ENCODE measurements at regions not wholly inside any gene's neighbourhood (a gene's known extent, or its start where the extent isn't known, plus 50 kb on each side); places are given as distances from the start of the nearest gene placed in this dataset.
"Not testable (repeated sequence)": the region's sequence is repeated elsewhere in the genome, so short reads cannot be mapped to it uniquely, and the experiment has no call there.

DNA sequence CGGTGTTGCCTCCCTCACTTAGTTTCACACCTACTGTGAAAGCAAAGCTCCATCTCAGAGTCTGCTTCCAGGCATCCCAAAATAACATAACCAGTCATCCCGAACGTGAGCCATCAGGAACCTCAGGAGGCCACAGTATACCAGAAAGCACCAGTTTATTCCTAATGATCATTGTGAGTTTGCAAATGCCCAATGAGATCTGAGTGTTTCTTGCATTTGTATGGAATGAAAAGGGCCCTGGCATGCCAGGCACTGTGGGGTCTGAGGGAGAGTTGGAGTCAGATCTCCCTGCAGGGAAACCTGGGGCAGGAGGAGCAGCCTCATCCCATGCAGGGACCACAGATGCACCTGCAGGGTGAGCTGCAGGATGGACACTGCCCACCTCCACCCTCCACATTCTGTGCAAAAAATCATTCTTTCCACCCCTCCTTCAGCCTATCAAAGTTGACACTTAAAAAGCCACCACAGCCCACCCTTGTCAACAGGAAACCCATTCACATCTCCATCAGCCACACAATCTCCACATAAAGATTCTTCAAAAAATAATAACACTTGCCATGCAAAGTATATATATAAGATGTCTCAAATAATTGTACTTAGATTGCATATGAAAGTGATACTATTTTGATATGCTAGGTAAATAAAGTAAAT, 112.3 kb downstream of the GGTLC2 start:
- not testable (repeated sequence) for DNase-seq (ENCODE audit: low read depth, low spot score)

DNA sequence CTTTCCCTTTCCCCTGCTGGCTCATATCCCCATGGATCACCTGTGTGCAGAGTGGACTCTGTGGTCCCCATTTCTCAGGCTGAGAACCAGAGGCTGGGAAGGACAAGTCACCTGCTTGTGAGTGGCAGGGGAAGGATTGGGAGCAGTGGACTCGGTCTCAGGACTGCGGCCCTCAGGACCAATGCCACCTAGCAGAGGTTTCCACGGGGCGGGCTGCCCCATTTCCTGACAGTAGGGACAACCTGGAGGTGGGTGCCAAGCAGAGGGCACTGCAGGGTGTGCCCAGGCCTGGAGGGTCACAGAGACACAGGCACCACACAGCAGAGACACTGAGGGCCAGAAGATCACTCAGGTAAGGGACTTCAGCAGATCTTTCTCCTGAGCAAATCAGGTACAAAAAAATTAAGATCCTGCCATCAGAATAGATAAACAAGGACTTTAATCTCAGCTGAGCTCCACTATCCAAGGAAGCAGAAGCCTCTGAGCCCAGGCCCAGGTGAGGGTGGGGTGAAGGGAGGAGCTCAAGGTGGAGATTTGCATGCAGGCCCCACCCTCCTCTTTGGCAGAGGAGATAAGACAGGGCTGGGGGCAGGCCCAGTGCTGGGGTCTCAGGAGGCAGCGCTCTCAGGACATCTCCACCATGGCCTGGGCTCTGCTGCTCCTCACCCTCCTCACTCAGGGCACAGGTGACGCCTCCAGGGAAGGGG, 113.8 kb downstream of the GGTLC2 start:
- DNase-seq (ENCODE audit: low read depth, low spot score), result not testable (repeated sequence)

DNA sequence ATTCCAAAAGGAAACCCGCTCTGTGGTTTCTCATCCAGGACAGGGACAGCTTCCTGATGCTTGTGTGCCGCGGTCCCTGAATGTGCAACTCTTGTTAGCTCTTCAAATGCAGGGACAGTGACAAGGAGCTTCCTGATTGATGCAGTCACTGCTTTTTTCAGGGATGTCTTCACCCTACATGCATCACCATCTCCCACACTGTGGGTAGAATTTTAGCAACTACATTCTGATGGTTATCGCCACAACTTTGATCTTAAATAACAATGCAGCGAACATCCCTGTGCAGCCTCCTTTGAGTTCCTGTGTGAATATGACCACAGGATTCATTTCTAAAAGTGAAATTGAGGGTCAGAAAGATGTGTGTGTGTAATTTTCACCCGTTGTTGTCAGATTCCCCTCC, 115.0 kb downstream of the GGTLC2 start:
- DNase-seq (ENCODE audit: low read depth, low spot score), result no peak

DNA sequence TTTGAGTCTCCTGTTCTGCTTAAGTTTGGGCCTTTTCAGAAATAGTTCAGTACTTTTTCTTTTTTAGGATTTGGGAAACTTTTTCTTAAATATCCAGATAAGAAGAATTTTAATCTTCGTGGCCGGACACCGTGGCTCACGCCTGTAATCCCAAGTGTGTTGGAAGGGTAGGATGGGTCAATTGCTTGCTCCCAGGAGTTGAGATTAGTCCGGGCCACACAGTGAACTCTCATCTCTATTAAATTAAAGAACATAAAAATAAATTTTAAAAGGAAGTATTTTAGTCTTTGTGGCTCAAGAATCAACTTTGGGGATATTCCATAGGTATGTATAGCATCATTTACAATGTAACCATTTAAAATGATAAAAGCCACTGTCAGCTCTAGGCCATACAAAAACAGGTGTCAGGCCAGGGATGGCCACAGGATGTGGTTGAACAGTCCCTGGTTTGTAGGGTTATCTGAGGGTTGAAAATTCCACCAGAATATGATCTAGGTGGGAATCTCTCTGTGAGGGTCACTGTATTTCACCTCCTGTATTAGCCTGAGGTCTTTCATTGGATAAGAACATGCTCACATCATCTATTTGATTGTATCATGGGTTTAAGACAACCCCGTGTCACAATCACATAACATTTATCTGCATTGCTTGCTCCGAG, 115.6 kb downstream of the GGTLC2 start:
- DNase-seq (ENCODE audit: low read depth, low spot score), result no peak

DNA sequence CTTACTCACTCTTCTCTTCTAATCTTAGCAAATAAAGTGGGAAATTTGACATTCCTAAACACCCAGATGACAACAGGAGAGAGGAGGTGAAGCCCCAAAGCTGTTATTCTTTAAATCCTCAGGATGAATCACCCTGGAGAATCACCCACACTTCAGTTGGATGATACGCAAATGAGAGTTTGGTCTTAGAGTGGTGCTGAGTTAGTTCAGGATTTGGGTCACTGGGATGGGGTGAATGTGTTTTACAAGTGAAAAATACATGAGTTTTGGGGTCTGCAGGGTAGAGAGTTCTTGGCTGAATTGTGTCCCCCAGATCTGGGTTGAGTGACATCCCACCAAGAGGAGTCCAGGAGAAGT, 117.2 kb downstream of the GGTLC2 start:
- no peak for DNase-seq (ENCODE audit: low read depth, low spot score)

DNA sequence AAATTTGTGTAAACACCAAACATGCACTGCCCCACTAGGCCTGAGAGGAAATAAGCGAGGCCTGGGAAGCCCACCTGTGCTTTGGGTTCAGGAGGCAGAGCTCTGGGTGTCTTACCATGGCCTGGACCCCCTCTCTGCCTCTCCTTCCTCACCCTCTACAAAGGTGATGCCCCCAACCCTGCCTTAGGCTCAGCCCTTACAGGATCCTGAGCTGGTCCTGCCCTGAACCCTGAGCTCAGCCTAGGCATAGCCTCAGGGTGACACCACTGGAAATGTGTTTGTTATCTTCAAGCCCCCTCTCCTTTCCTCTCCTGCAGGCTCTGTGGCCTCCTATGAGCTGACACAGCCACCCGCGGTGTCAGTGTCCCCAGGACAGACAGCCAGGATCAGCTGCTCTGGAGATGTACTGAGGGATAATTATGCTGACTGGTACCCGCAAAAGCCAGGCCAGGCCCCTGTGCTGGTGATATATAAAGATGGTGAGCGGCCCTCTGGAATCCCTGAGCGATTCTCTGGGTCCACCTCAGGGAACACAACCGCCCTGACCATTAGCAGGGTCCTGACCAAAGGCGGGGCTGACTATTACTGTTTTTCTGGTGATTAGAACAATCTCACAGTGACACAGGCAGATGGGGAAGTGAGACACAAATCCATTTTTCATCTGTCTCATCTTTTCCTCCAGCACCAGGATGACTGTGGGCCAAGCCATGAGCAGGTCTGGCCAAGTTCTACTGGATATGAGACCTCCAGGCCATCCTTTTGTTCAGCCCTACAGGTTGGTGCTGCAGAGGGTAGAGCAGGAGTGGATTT, 117.8 kb downstream of the GGTLC2 start:
- no peak for DNase-seq (ENCODE audit: low read depth, low spot score)

DNA sequence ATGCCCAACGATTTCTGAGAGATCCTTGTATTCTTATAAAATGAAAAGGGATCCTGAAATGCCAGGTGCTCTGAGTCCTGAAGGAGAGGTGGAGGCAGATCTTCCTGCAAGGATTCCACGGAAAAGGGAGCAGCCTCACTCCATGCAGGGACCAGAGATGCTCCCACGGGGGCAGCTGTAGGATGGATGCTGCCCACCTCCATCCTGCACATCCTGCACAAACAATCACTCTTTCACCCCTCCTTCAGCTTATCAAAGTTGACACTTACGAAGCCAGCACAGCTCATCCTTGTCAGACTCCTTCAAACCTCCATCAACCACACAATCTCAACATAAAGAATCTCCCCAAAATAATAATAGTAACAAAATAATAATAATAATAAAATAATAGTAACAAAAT, 119.1 kb downstream of the GGTLC2 start:
- no peak for DNase-seq (ENCODE audit: low read depth, low spot score)

DNA sequence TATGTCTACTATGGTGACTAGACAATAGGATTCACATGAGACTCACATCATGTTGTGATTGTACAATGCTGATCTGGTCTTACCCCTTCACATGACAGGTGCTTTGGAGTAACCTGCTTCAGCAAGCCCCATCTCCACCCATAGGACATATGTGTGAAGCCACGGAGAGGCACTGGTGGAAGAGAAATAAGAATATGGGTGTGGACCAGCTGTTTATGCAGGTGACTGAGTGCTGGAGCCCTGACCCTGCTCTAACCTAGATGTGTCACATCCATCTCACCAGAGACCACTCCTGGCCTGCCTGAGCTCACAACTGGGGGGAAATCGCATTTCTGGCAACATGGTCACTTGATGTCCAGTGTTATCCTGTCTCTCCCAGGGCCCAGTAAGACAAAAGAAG, 119.7 kb downstream of the GGTLC2 start:
- no peak for DNase-seq (ENCODE audit: low read depth, low spot score)

DNA sequence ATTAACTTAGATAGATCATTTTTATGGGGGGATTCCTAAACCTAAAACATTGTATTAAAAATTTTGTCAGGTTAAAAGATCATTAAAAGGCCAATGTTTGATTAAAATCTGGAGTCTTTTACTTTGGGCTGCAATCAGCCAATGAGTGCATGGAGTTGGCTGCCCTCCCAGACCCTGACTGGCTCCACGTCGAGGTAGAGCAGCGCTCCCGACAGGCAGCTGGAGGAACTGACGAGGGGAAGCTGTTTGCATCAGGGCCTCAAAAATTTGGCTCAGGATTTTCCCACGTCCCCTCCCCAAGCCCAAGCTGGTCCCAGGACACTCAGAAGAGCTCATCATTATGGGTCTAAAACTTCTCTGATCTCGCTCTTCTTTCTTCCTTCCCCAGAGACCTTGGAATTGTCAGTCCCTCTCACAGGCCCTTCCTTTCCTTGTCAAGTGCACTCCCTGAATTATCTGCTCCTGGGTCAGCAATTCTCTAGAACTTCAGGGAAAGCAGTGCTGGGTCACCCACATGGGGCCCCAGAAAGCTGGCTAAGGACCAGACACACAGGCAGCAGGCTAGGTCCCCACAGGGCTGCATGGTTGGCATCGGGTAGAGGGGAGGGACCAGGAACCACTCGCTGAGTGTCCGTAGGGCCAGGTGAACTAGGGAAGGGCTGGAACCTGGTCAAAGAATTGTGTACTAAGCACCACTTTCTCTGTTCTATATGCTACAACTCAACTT, 119.6 kb upstream of the IGLL5 start:
- DNase-seq (ENCODE audit: low read depth, low spot score), result no peak

DNA sequence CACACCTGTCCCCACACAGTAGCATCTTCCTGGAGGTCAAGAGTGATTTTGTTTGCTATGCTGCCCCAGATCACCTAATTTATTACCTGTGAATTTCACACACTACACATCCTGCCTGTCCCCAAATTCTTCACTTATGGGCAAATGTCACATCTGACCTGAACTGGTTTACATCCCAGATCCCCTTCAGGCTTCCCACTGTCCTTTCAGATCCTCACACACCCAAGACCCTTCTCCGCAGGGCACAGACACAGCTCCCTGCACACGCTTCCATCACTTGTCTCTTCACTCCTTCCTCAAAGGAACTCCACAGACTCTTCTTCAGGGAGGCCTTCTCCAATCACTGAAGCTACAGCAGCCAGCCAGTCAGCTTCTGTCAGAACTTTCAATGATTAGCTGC, 118.7 kb upstream of the IGLL5 start:
- no peak for DNase-seq (ENCODE audit: low read depth, low spot score)

DNA sequence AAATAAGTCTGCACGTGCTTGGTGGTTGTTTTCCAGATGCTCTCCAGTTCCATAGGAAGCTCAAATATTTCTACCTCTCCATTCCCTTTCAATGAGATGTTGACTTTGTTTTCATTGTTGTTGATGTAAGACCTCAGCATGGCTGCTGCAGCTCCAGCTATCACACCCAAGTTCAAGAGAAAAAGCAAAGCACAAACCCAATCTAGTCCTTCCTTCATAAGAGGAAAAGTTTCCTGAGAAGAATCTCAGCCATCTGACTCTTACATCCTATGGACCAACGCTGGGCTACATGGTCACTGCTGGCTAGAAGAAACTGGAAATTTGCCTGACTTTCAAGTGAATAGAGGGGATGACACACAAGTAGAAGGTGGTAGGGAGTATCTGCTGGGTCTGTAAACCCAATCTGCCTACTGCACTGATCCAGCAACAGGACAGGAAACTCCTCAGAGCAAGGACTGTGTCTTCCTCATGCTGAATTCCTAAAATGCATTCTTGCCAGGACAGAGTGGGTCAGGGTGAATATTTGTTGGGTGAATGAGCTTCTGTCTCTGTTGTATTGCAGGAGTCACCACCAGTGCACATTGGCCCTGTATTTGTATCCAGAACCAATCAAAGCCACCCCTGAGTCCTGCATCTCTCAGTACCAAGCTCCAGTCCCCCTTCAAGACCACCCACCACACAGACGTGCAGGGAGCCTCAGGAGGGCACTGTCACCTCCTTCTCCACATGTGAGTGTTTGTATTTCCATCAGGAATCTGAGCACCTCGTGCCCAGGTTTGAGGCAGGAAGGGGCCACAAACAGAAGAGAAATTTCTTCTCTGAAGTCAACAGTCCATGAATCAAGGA, 118.0 kb upstream of the IGLL5 start:
- DNase-seq (ENCODE audit: low read depth, low spot score), result no peak

DNA sequence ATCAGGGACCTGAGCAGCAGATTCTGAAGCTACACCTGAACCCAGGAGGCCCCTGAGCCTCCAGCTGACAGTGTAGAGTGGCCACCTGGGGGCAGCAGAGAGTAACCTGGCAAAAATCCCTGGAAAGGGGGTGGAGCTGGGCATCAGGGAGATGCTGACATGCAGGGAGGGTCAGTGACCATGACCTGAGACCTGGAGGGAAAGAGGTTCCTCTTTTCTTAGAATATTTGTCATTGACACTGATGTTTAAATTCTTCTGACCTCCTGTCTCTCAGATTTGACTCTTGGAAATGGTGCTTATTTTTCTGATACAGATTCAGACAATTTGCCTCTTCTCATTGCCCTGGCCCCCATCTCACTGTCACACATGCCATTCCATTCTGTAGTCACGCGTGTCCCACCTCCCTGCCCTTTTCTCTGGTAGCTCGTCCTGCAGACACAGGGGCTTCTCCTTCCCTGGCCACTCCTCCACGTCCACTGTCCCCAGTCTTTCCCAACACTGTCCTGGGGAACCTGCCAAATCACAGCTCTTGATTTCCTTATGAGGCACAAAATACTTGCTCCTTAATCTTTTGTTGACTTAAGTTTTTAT, 117.2 kb upstream of the IGLL5 start:
- no peak for DNase-seq (ENCODE audit: low read depth, low spot score)

DNA sequence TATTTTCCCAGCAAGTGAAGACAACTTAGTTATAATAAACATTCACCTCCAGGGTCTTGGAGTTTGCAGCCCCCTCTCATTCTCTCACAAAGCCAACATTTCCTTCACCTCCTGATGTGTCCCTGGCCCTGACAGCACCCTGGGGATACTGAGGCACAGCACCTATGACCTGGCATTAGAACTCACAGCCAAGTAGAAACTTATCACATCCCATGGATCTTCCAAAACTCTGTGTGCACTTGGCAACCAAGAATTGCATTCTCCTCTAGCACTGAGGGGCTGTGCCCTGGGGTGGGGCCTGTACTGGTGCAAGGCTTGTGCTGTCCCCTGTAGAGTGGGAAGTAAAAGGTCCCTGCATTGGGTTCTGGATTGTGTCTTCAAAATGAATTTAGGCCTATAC, 116.7 kb upstream of the IGLL5 start:
- DNase-seq (ENCODE audit: low read depth, low spot score), result no peak

DNA sequence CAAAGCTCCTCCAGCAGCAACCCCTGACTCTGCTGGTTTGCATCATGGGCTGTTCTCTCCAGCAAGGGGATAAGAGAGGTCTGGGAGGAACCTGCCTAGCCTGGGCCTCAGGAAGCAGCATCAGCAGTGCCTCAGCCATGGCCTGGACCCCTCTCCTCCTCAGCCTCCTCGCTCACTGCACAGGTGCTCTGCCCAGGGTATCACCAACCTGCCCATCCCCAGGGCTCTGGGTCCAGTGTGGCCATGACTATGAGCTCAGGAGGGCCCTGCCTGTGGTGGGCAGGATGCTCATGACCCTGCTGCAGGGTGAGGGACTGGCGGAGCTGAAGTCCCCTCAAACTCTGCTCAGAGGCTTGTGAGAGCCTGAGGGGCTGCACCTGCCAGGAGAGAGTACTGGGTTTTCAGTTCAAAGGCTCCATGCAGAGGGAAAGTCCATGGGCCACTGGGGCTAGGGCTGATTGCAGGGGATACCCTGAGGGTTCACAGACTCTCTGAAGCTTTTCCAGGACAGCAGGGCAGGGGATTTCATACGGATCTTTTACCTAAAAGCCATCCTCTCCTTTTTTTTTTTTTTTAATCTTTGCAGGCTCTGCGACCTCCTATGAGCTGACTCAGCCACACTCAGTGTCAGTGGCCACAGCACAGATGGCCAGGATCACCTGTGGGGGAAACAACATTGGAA, 115.8 kb upstream of the IGLL5 start:
- DNase-seq (ENCODE audit: low read depth, low spot score), result no peak

DNA sequence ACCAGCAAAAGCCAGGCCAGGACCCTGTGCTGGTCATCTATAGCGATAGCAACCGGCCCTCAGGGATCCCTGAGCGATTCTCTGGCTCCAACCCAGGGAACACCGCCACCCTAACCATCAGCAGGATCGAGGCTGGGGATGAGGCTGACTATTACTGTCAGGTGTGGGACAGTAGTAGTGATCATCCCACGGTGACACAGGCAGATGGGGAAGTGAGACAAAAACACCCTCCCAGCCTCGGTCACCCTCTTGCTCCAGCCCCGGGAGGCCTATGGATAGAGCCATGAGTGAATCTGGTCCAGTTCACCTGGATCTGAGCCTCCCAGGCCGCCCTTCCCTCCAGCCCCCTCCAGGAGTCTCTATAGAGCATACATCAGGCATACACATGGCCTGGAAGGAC, 115.2 kb upstream of the IGLL5 start:
- no peak for DNase-seq (ENCODE audit: low read depth, low spot score)

DNA sequence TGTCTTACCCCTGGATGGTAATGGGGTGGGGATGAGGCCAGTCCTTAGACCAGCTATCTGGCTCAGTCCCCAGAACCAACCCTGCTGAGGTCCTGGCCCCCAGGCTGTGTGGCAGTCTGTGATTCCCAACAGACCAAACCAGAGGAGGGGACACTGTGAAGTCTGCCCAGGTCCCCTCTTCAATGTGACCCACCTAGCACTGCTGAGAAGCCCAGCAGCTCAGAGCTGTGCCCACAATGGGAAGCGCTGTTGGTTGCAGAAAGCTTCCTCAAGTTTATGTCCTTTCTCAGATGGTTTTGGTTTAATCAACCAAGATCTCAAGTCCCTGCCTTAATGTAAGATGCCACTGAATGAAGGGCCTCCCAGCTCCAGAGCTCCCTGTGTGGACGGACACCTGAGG, 114.7 kb upstream of the IGLL5 start:
- DNase-seq (ENCODE audit: low read depth, low spot score), result no peak

DNA sequence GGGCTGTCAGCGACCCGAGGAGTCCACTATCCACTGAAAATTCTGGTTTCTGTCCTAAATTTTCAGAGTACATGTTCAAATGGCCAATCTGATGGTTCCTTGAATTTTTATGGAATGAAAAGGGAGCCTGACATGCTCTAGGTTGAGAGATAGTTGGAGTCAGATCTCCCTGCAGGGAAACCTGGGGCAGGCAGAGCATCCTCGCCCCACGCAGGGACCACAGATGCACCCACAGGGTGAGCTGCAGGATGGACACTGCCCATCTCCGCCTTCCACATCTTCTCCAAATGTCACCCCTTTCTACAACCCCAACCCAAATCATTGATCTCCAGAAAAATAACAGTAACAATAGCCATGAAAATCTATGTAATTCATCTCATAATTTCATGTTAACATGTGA, 114.2 kb upstream of the IGLL5 start:
- no peak for DNase-seq (ENCODE audit: low read depth, low spot score)

DNA sequence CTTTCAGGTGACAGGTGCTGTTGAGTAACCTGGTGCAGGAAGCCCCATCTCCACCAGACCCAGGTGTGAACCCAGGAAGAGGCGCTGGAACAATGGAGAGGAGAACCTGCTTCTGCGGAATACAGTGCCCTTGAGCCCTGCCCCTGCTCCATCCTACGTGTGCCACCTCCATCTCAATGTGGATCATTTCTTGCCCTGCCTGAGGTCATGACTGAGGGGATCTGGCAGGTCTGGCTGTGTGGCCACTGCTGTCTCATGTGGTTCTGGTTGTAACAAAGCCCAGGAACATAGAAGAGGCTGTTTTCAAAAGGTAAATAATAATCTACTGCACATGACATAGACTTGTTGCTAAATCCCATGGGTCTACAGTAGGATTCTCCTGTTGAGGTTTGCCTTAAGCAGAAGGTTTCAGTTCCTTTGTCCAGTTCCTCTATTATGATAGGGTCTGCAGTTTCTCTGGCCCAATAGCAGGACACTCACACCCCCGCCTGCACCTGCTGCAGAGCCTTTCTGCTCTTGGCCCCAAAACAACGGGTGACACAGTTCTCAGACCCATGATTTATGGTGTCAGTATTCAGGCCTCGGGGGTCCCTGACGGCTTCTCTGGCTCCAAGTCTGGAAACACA, 113.5 kb upstream of the IGLL5 start:
- no peak for DNase-seq (ENCODE audit: low read depth, low spot score)

DNA sequence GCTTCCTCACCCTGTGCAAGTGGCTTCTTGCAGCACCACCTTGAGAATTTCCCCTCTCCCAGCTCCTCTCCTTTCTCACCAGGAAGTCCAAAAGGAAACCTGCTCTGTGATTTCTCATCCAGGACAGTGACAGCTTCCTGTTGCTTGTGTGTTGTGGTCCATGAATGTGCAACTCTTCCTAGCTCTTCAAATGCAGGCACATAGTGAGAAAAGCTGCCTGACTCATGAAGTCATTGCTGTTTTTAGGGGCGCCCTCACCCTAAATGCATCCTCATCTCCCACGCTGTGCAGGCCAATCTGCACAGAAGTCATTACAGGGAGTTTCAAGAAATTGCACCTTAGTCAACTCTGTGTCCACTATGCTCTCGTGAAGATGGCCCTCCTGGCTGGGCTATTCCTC, 112.9 kb upstream of the IGLL5 start:
- DNase-seq (ENCODE audit: low read depth, low spot score), result not testable (repeated sequence)

Data from activated CD4-positive, CD25-positive, alpha-beta regulatory T cell treated with anti-CD3 and anti-CD28 coated beads, Interleukin-2, amount 50 U/mL, for 16 hours (primary cell).